Esophagus muscularis mucosa (tissue), 3 donors: ENCODE measurements at regions not wholly inside any gene's neighbourhood (a gene's known extent, or its start where the extent isn't known, plus 50 kb on each side); places are given as distances from the start of the nearest gene placed in this dataset.

Source experiments
- CTCF ChIP-seq, 3 experiments: fragments of 200-600 bp in 2 of 3; fragments of 450-650 bp in 1 of 3; sonication (generic) in 2 of 3; IDR thresholded peaks; one replicate each; pipeline ENCODE4 v1.5.1; 2017 to 2019; ENCODE audit warnings: antibody characterized with exemption in 3 of 3, mild to moderate bottlenecking in 2 of 3, moderate library complexity in 1 of 3
- POLR2A ChIP-seq: fragments of 450-650 bp; IDR thresholded peaks from one replicate; pipeline ENCODE4 v1.6.1; 2017; ENCODE audit warnings: antibody characterized with exemption, moderate library complexity, mild to moderate bottlenecking, low read depth
- POLR2AphosphoS5 ChIP-seq, 2 donors: sonication (generic); formaldehyde crosslinking; IDR thresholded peaks; one replicate each; pipeline ENCODE4 v1.6.1; 2017; ENCODE audit warnings: antibody characterized with exemption in 2 of 2

GRCh38 chr6:66344796-66345195 lies 637.8 kb upstream of the EYS start:
- no peak for TF ChIP-seq POLR2A
- no peak for TF ChIP-seq CTCF (IDR thresholded peaks at IDR 0.05)
- no peak for TF ChIP-seq POLR2AphosphoS5 (IDR thresholded peaks at IDR 0.05)
